ENCODE measurements at regions not wholly inside any gene's neighbourhood (a gene's known extent, or its start where the extent isn't known, plus 50 kb on each side); places are given as distances from the start of the nearest gene placed in this dataset.

DNA sequence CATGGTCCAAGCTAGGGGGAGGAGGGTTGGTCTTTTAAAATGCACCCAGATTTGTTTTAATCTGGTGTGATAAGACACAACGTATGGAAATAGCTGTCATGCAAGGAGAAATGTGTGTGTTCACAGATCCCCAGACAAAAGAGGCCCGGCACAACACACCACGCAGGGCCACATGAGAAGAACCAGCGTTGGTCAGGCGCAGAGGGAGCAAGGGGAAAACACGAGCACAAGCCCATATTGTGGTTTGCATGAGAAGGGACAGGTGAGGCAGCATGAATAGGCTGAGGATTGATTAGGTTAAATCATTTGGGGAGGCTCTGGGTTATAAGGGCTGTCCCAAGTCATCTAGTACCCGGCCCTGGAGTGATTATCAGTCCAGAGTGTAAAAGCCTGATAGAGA is 272.5 kb upstream of the NCKAP5 start:
- TF ChIP-seq, protein P1, sequence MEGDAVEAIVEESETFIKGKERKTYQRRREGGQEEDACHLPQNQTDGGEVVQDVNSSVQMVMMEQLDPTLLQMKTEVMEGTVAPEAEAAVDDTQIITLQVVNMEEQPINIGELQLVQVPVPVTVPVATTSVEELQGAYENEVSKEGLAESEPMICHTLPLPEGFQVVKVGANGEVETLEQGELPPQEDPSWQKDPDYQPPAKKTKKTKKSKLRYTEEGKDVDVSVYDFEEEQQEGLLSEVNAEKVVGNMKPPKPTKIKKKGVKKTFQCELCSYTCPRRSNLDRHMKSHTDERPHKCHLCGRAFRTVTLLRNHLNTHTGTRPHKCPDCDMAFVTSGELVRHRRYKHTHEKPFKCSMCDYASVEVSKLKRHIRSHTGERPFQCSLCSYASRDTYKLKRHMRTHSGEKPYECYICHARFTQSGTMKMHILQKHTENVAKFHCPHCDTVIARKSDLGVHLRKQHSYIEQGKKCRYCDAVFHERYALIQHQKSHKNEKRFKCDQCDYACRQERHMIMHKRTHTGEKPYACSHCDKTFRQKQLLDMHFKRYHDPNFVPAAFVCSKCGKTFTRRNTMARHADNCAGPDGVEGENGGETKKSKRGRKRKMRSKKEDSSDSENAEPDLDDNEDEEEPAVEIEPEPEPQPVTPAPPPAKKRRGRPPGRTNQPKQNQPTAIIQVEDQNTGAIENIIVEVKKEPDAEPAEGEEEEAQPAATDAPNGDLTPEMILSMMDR (IDR thresholded peaks at IDR 0.05; ENCODE audit: low read depth, low read length): no peak
- no peak for TF ChIP-seq EZH2phosphoT487 (IDR thresholded peaks at IDR 0.05; ENCODE audit: low read depth)

Measured in OCI-LY3 (cell line).